Lung microvascular endothelial cell (primary cell): ENCODE measurements at regions not wholly inside any gene's neighbourhood (a gene's known extent, or its start where the extent isn't known, plus 50 kb on each side); places are given as distances from the start of the nearest gene placed in this dataset.
"Not testable (repeated sequence)": the region's sequence is repeated elsewhere in the genome, so short reads cannot be mapped to it uniquely, and the experiment has no call there.

ENCODE experiments used
- DNase-seq, 2 donors: peaks; one replicate each; pipeline versions ENCODE4 v3.0.0 to v3.0.0-alpha.2; 2010; ENCODE audit warnings: low read depth in 2 of 2

GRCh38 chr20:48052475-48052835, 267.2 kb upstream of the SULF2 start:
- peak; percentile 47 to 75 for DNase-seq

GRCh38 chr20:48051794-48052474, 266.7 kb upstream of the SULF2 start:
- DNase-seq, result peak; percentile 85 to 89

GRCh38 chr20:48049641-48050040, 264.4 kb upstream of the SULF2 start:
- peak in 1 of 2 donors; percentile 86 for DNase-seq

- DNase-seq, result no peak
These were observed 263.9 kb upstream of the SULF2 start for GRCh38 chr20:48049171-48049570.

- peak in 1 of 2 donors; percentile 6 for DNase-seq
These were observed 262.2 kb upstream of the SULF2 start for GRCh38 chr20:48047447-48047846.

GRCh38 chr20:48042628-48043027, 257.3 kb upstream of the SULF2 start:
- no peak for DNase-seq

GRCh38 chr20:48041078-48041780, 255.9 kb upstream of the SULF2 start:
- DNase-seq, result no peak

- no peak for DNase-seq
These were observed 255.2 kb upstream of the SULF2 start for GRCh38 chr20:48040491-48040890.

- no peak for DNase-seq
These were observed 254.8 kb upstream of the SULF2 start for GRCh38 chr20:48040051-48040450.

GRCh38 chr20:48039514-48039913, 254.2 kb upstream of the SULF2 start:
- DNase-seq, result no peak

GRCh38 chr20:48038713-48039112, 253.4 kb upstream of the SULF2 start:
- DNase-seq, result no peak

GRCh38 chr20:48037798-48038197, 252.5 kb upstream of the SULF2 start:
- not testable (repeated sequence) for DNase-seq

GRCh38 chr20:48035961-48036731, 250.9 kb upstream of the SULF2 start:
- no peak for DNase-seq

GRCh38 chr20:48034751-48035150, 249.5 kb upstream of the SULF2 start:
- no peak for DNase-seq

- DNase-seq, result not testable (repeated sequence)
These were observed 247.7 kb upstream of the SULF2 start for GRCh38 chr20:48033005-48033404.

GRCh38 chr20:48031122-48031521, 245.8 kb upstream of the SULF2 start:
- DNase-seq, result no peak

- DNase-seq, result no peak
These were observed 241.8 kb upstream of the SULF2 start for GRCh38 chr20:48026981-48027592.

GRCh38 chr20:48025661-48026060, 240.4 kb upstream of the SULF2 start:
- peak in 1 of 2 donors; percentile 66 for DNase-seq

GRCh38 chr20:48025051-48025515, 239.8 kb upstream of the SULF2 start:
- DNase-seq, result peak in 1 of 2 donors; percentile 76

- no peak for DNase-seq
These were observed 239.3 kb upstream of the SULF2 start for GRCh38 chr20:48024539-48024938.

- not testable (repeated sequence) for DNase-seq
These were observed 235.4 kb upstream of the SULF2 start for GRCh38 chr20:48020696-48021095.

- DNase-seq, result no peak
These were observed 234.7 kb upstream of the SULF2 start for GRCh38 chr20:48019940-48020339.
